HEK293 (cell line): ENCODE measurements at regions not wholly inside any gene's neighbourhood (a gene's known extent, or its start where the extent isn't known, plus 50 kb on each side); places are given as distances from the start of the nearest gene placed in this dataset.

Source experiments
- CTCF ChIA-PET: fragments of 350-600 bp; formaldehyde crosslinking; extraction: SDS; loops from one replicate; lab custom pipeline; 2021; ENCODE audit warnings: antibody characterized with exemption; lab: Yijun Ruan, JAX
- POLR2A ChIA-PET: fragments of 300-600 bp; formaldehyde crosslinking; extraction: SDS; loops from one replicate; lab custom pipeline; 2020; ENCODE audit warnings: antibody characterized with exemption, inconsistent platforms; lab: Yijun Ruan, JAX
- H3K27ac ChIP-seq: fragments of 200-500 bp; sonication (Bioruptor generic); 2 replicates; pipeline ENCODE4 v1.5.1; 2014; ENCODE audit warnings: low read depth, low read length, control low read depth, inconsistent platforms; ENCODE audit errors: extremely low read depth
- H3K36me3 ChIP-seq, 2 experiments: fragments of 200-500 bp in 1 of 2; sonication (Bioruptor generic) in 1 of 2; 1 replicate in 1 of 2; 2 replicates in 1 of 2; pipeline ENCODE4 v1.5.1; 2014 to 2017; ENCODE audit warnings: inconsistent platforms in 2 of 2, low read length in 2 of 2; ENCODE audit not compliant: control insufficient read depth in 2 of 2, insufficient read depth in 1 of 2
- H3K4me1 ChIP-seq: fragments of 200-500 bp; sonication (Bioruptor generic); 2 replicates; pipeline ENCODE4 v1.5.1; 2014; ENCODE audit warnings: mild to moderate bottlenecking, low read length, inconsistent platforms; ENCODE audit not compliant: control insufficient read depth, insufficient read depth
- H3K4me3 ChIP-seq: 2 replicates; pipeline ENCODE4 v1.5.1; 2011; ENCODE audit warnings: low read depth, mild to moderate bottlenecking, control low read depth, low read length, moderate library complexity
- H3K9me3 ChIP-seq: fragments of 200-500 bp; sonication (Bioruptor generic); 2 replicates; pipeline ENCODE4 v1.5.1; 2014; ENCODE audit warnings: low read depth, low read length, inconsistent platforms; ENCODE audit not compliant: control insufficient read depth, insufficient read depth
- KLF1 ChIP-seq: fragments of 450-650 bp; formaldehyde crosslinking; IDR thresholded peaks from 2 replicates; pipeline ENCODE4 v1.5.1; 2016; ENCODE audit warnings: missing biosample characterization, missing genetic modification characterization
- KLF8 ChIP-seq: fragments of 450-650 bp; formaldehyde crosslinking; IDR thresholded peaks from 2 replicates; pipeline ENCODE4 v1.5.1; 2016; ENCODE audit warnings: missing biosample characterization, missing genetic modification characterization
- SALL2 ChIP-seq: fragments of 450-650 bp; formaldehyde crosslinking; IDR thresholded peaks from 2 replicates; pipeline ENCODE4 v1.5.0; 2017; ENCODE audit warnings: missing biosample characterization, mild to moderate bottlenecking, missing genetic modification characterization, borderline replicate concordance
- ZBTB11 ChIP-seq: fragments of 450-650 bp; formaldehyde crosslinking; conservative IDR thresholded peaks from 2 replicates; pipeline ENCODE4 v1.5.1; 2016; ENCODE audit warnings: low read depth, missing biosample characterization, missing genetic modification characterization
- ZBTB6 ChIP-seq: fragments of 450-650 bp; formaldehyde crosslinking; IDR thresholded peaks from 2 replicates; pipeline ENCODE4 v1.5.1; 2017; ENCODE audit warnings: missing biosample characterization, missing genetic modification characterization
- ZFP37 ChIP-seq: fragments of 450-650 bp; formaldehyde crosslinking; IDR thresholded peaks from 2 replicates; pipeline ENCODE4 v1.5.1; 2016; ENCODE audit warnings: missing biosample characterization, missing genetic modification characterization
- ZNF175 ChIP-seq: fragments of 450-650 bp; formaldehyde crosslinking; IDR thresholded peaks from 2 replicates; pipeline ENCODE4 v1.5.1; 2016; ENCODE audit warnings: missing biosample characterization, missing genetic modification characterization
- ZNF184 ChIP-seq: fragments of 450-650 bp; IDR thresholded peaks from 2 replicates; pipeline ENCODE4 v1.5.1; 2018; ENCODE audit warnings: missing biosample characterization, mild to moderate bottlenecking, missing genetic modification characterization
- ZNF274 ChIP-seq, 2 experiments: fragments of 200-500 bp in 1 of 2; fragments of 450-650 bp in 1 of 2; sonication (Bioruptor generic) in 1 of 2; formaldehyde crosslinking in 1 of 2; IDR thresholded peaks; 2 replicates each; pipeline versions ENCODE4 v1.5.1 to v1.6.1; 2014 to 2016; ENCODE audit warnings: borderline replicate concordance in 1 of 2, inconsistent platforms in 1 of 2, low read length in 1 of 2, missing biosample characterization in 1 of 2, missing genetic modification characterization in 1 of 2
- ZNF341 ChIP-seq: fragments of 450-650 bp; formaldehyde crosslinking; IDR thresholded peaks from 2 replicates; pipeline ENCODE4; 2016; ENCODE audit warnings: low read depth, missing biosample characterization, missing genetic modification characterization
- ZNF501 ChIP-seq: fragments of 450-650 bp; formaldehyde crosslinking; IDR thresholded peaks from 2 replicates; pipeline ENCODE4 v1.5.1; 2016; ENCODE audit warnings: missing biosample characterization, missing genetic modification characterization
- ZNF513 ChIP-seq: fragments of 450-650 bp; IDR thresholded peaks from 2 replicates; pipeline ENCODE4 v1.5.1; 2018; ENCODE audit warnings: missing biosample characterization, missing genetic modification characterization
- ZNF791 ChIP-seq: fragments of 450-650 bp; formaldehyde crosslinking; IDR thresholded peaks from 2 replicates; pipeline ENCODE4 v1.5.1; 2016; ENCODE audit warnings: missing biosample characterization, missing genetic modification characterization
- ZNF843 ChIP-seq: fragments of 450-650 bp; formaldehyde crosslinking; IDR thresholded peaks from 2 replicates; pipeline ENCODE4 v1.5.1; 2016; ENCODE audit warnings: missing biosample characterization, missing genetic modification characterization
- ZXDB ChIP-seq: fragments of 450-650 bp; formaldehyde crosslinking; IDR thresholded peaks from 2 replicates; pipeline ENCODE4 v1.5.1; 2016; ENCODE audit warnings: missing biosample characterization, missing genetic modification characterization
- TF ChIP-seq, protein P1 (sequence below): fragments of 450-650 bp; formaldehyde crosslinking; IDR thresholded peaks from 2 replicates; pipeline ENCODE4 v1.5.1; 2016; ENCODE audit warnings: missing biosample characterization, missing genetic modification characterization
- TF ChIP-seq, protein P2 (sequence below): fragments of 450-650 bp; formaldehyde crosslinking; IDR thresholded peaks from 2 replicates; pipeline ENCODE4 v1.5.1; 2016; ENCODE audit warnings: missing biosample characterization, missing genetic modification characterization, borderline replicate concordance
- TF ChIP-seq, protein P3 (sequence below): fragments of 450-650 bp; formaldehyde crosslinking; IDR thresholded peaks from 2 replicates; pipeline ENCODE4 v1.5.1; 2016; ENCODE audit warnings: missing biosample characterization, missing genetic modification characterization
- TF ChIP-seq, protein P4 (sequence below): fragments of 450-650 bp; formaldehyde crosslinking; IDR thresholded peaks from 2 replicates; pipeline ENCODE4 v1.5.1; 2016; ENCODE audit warnings: missing biosample characterization, missing genetic modification characterization

DNA sequence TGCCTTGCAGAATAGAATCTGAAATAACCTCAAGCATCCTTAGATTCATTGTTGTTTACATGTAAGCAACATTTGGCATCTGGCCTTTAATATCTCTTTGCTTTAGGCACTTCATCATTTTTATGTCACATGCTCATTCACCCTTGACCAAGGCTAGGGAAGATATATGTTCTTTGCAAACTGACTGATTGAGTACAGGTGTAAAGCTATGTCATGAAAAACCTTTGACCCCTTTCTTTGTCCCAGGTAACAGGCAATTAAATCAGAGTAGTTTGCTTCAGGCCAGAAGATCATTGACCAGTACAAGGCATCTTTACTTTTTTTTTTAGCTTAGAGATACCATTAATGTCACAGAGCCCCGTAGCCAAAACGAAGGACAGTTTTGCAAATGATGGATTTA, 520.6 kb downstream of the STK39 start (continued):
- no peak for TF ChIP-seq ZFP37 (tag by site-specific recombination)
- no peak for TF ChIP-seq ZNF341 (tag by site-specific recombination)
- TF ChIP-seq, protein P1, sequence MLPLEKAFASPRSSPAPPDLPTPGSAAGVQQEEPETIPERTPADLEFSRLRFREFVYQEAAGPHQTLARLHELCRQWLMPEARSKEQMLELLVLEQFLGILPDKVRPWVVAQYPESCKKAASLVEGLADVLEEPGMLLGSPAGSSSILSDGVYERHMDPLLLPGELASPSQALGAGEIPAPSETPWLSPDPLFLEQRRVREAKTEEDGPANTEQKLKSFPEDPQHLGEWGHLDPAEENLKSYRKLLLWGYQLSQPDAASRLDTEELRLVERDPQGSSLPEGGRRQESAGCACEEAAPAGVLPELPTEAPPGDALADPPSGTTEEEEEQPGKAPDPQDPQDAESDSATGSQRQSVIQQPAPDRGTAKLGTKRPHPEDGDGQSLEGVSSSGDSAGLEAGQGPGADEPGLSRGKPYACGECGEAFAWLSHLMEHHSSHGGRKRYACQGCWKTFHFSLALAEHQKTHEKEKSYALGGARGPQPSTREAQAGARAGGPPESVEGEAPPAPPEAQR, result no peak
- TF ChIP-seq, protein P2, sequence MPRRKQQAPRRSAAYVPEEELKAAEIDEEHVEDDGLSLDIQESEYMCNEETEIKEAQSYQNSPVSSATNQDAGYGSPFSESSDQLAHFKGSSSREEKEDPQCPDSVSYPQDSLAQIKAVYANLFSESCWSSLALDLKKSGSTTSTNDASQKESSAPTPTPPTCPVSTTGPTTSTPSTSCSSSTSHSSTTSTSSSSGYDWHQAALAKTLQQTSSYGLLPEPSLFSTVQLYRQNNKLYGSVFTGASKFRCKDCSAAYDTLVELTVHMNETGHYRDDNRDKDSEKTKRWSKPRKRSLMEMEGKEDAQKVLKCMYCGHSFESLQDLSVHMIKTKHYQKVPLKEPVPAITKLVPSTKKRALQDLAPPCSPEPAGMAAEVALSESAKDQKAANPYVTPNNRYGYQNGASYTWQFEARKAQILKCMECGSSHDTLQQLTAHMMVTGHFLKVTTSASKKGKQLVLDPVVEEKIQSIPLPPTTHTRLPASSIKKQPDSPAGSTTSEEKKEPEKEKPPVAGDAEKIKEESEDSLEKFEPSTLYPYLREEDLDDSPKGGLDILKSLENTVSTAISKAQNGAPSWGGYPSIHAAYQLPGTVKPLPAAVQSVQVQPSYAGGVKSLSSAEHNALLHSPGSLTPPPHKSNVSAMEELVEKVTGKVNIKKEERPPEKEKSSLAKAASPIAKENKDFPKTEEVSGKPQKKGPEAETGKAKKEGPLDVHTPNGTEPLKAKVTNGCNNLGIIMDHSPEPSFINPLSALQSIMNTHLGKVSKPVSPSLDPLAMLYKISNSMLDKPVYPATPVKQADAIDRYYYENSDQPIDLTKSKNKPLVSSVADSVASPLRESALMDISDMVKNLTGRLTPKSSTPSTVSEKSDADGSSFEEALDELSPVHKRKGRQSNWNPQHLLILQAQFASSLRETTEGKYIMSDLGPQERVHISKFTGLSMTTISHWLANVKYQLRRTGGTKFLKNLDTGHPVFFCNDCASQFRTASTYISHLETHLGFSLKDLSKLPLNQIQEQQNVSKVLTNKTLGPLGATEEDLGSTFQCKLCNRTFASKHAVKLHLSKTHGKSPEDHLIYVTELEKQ (tag by site-specific recombination), result no peak
- TF ChIP-seq, protein P3, sequence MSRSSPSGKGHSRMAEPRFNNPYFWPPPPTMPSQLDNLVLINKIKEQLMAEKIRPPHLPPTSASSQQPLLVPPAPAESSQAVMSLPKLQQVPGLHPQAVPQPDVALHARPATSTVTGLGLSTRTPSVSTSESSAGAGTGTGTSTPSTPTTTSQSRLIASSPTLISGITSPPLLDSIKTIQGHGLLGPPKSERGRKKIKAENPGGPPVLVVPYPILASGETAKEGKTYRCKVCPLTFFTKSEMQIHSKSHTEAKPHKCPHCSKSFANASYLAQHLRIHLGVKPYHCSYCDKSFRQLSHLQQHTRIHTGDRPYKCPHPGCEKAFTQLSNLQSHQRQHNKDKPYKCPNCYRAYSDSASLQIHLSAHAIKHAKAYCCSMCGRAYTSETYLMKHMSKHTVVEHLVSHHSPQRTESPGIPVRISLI (tag by site-specific recombination), result no peak

- ChIA-PET CTCF (no interaction called here), POLR2A (no interaction called here)
- no peak overlapping the region for H3K4me3 ChIP-seq
Observed at GRCh38 chr2:167721593-167721992, 525.8 kb downstream of the STK39 start.

DNA sequence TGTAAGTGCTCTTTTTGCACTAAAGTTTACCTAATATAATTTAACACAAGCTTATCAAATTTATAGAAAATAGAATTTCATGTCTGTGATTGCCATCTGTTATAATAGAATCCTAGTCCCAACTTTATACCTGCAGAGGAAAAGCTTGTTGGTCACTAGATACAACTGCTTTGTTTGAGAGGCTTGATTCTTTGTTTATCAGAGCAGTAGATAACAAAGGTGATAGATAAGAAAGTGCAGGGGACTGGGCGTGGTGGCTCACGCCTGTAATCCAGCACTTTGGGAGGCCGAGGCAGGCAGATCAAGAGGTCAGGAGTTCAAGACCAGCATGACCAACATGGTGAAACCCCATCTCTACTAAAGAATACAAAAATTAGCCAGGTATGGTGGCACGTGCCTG, 528.0 kb downstream of the STK39 start:
- ChIA-PET POLR2A (no interaction called here), CTCF (no interaction called here)
- no peak overlapping the region for H3K27ac ChIP-seq
- no peaks in the 10 kb centered on the region for H3K9me3 ChIP-seq
- no peak overlapping the region for H3K4me3 ChIP-seq
- H3K36me3 ChIP-seq, result no peaks in the 10 kb centered on the region
- no peaks in the 10 kb centered on the region for H3K4me1 ChIP-seq
- TF ChIP-seq KLF8 (tag by site-specific recombination) (no peak), KLF1 (tag by site-specific recombination) (no peak), ZNF513 (tag by site-specific recombination) (no peak), ZBTB11 (tag by site-specific recombination) (no peak), ZNF184 (tag by site-specific recombination) (no peak), ZBTB6 (no peak), SALL2 (no peak), ZXDB (tag by site-specific recombination) (no peak), ZNF175 (tag by site-specific recombination) (no peak), ZNF501 (tag by site-specific recombination) (no peak)
- TF ChIP-seq, protein P4, sequence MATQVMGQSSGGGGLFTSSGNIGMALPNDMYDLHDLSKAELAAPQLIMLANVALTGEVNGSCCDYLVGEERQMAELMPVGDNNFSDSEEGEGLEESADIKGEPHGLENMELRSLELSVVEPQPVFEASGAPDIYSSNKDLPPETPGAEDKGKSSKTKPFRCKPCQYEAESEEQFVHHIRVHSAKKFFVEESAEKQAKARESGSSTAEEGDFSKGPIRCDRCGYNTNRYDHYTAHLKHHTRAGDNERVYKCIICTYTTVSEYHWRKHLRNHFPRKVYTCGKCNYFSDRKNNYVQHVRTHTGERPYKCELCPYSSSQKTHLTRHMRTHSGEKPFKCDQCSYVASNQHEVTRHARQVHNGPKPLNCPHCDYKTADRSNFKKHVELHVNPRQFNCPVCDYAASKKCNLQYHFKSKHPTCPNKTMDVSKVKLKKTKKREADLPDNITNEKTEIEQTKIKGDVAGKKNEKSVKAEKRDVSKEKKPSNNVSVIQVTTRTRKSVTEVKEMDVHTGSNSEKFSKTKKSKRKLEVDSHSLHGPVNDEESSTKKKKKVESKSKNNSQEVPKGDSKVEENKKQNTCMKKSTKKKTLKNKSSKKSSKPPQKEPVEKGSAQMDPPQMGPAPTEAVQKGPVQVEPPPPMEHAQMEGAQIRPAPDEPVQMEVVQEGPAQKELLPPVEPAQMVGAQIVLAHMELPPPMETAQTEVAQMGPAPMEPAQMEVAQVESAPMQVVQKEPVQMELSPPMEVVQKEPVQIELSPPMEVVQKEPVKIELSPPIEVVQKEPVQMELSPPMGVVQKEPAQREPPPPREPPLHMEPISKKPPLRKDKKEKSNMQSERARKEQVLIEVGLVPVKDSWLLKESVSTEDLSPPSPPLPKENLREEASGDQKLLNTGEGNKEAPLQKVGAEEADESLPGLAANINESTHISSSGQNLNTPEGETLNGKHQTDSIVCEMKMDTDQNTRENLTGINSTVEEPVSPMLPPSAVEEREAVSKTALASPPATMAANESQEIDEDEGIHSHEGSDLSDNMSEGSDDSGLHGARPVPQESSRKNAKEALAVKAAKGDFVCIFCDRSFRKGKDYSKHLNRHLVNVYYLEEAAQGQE (tag by site-specific recombination), result no peak

More at GRCh38 chr2:167721593-167721992, 525.8 kb downstream of the STK39 start:
- no peak for TF ChIP-seq ZNF791 (tag by site-specific recombination)
- TF ChIP-seq ZNF843 (tag by site-specific recombination), result no peak
- TF ChIP-seq ZNF274 (IDR thresholded peaks at IDR 0.05; ENCODE audit: low read length), result no peak
- TF ChIP-seq ZNF274 (tag by site-specific recombination; IDR thresholded peaks at IDR 0.05; ENCODE audit: borderline replicate concordance), result no peak
- Histone ChIP-seq H3K9me3 (no peaks in the 10 kb centered on the region), H3K36me3 (no peaks in the 10 kb centered on the region), H3K4me1 (no peaks in the 10 kb centered on the region), H3K27ac (no peak overlapping the region)
